ENCODE measurements at regions not wholly inside any gene's neighbourhood (a gene's known extent, or its start where the extent isn't known, plus 50 kb on each side); places are given as distances from the start of the nearest gene placed in this dataset.

- TF ChIP-seq CTCF (IDR thresholded peaks at IDR 0.05; ENCODE audit: low read length) (no peak), EZH2 (IDR thresholded peaks at IDR 0.05; ENCODE audit: borderline replicate concordance, low read length) (no peak)
These were observed 185.2 kb upstream of the ZNF385D start for GRCh38 chr3:21936207-21936606.
